Neural progenitor cell (in vitro differentiated cells): ENCODE measurements at regions not wholly inside any gene's neighbourhood (a gene's known extent, or its start where the extent isn't known, plus 50 kb on each side); places are given as distances from the start of the nearest gene placed in this dataset.

Experiments
- CTCF ChIP-seq: fragments of 200-600 bp; sonication (generic); IDR thresholded peaks from 2 replicates; pipeline ENCODE4 v1.5.1; 2017; ENCODE audit warnings: antibody characterized with exemption, mild to moderate bottlenecking
- EZH2 ChIP-seq: fragments of 200-600 bp; sonication (generic); IDR thresholded peaks from 2 replicates; pipeline ENCODE4 v1.6.1; 2017; ENCODE audit warnings: antibody characterized with exemption, mild to moderate bottlenecking, moderate library complexity
- EZH2phosphoT487 ChIP-seq: fragments of 200-600 bp; sonication (generic); IDR thresholded peaks from 2 replicates; pipeline ENCODE4 v1.6.1; 2017; ENCODE audit warnings: antibody characterized with exemption

- no peak for TF ChIP-seq CTCF
- no peak for TF ChIP-seq EZH2
- TF ChIP-seq EZH2phosphoT487: no peak
Measured at GRCh38 chr21:35853321-35854239, 206.7 kb downstream of the SETD4 start.
